H1 (cell line): ENCODE measurements at regions not wholly inside any gene's neighbourhood (a gene's known extent, or its start where the extent isn't known, plus 50 kb on each side); places are given as distances from the start of the nearest gene placed in this dataset.

Source experiments
- CHD7 ChIP-seq: fragments of 300-600 bp; sonication (generic); IDR thresholded peaks from 2 replicates; pipeline ENCODE4 v1.7.1; 2012; ENCODE audit warnings: low read length, moderate library complexity, mild to moderate bottlenecking, inconsistent platforms; ENCODE audit not compliant: insufficient replicate concordance
- EP300 ChIP-seq, 2 experiments: IDR thresholded peaks; 1 replicate in 1 of 2; 2 replicates in 1 of 2; pipeline ENCODE4 v1.6.1; 2011 to 2012; ENCODE audit warnings: low read depth in 2 of 2, low read length in 2 of 2, mild to moderate bottlenecking in 2 of 2, borderline replicate concordance in 1 of 2, inconsistent platforms in 1 of 2, moderate library complexity in 1 of 2
- FOSL1 ChIP-seq: IDR thresholded peaks from 2 replicates; pipeline ENCODE4 v1.6.1; 2011; ENCODE audit warnings: mild to moderate bottlenecking, low read depth, low read length, moderate library complexity; ENCODE audit not compliant: insufficient read depth
- HDAC2 ChIP-seq, 2 experiments: fragments of 300-600 bp in 1 of 2; sonication (generic) in 1 of 2; IDR thresholded peaks; 2 replicates each; pipeline ENCODE4 v1.6.1; 2011 to 2012; ENCODE audit warnings: low read depth in 2 of 2, low read length in 2 of 2, mild to moderate bottlenecking in 2 of 2, moderate library complexity in 2 of 2, borderline replicate concordance in 1 of 2, inconsistent platforms in 1 of 2
- MAFK ChIP-seq: IDR thresholded peaks from 2 replicates; pipeline ENCODE4 v1.6.1; 2012; ENCODE audit warnings: low read depth, mild to moderate bottlenecking, improper control_type of control experiment, low read length
- PHF8 ChIP-seq: fragments of 200-600 bp; sonication (generic); conservative IDR thresholded peaks from 2 replicates; pipeline ENCODE4 v1.7.1; 2012; ENCODE audit warnings: low read depth, mild to moderate bottlenecking, inconsistent platforms, low read length, moderate library complexity
- RXRA ChIP-seq: IDR thresholded peaks from 2 replicates; pipeline ENCODE4 v1.6.1; 2011; ENCODE audit warnings: low read depth, mild to moderate bottlenecking, low read length, moderate library complexity; ENCODE audit not compliant: insufficient read depth
- SP2 ChIP-seq: IDR thresholded peaks from 2 replicates; pipeline ENCODE4 v1.6.1; 2012; ENCODE audit warnings: mild to moderate bottlenecking, low read length, inconsistent platforms
- SRF ChIP-seq: IDR thresholded peaks from 2 replicates; pipeline ENCODE4 v1.6.1; 2011; ENCODE audit warnings: mild to moderate bottlenecking, low read depth, low read length, moderate library complexity
- TAF7 ChIP-seq: optimal IDR thresholded peaks from 2 replicates; pipeline ENCODE3; 2011; ENCODE audit warnings: low read depth, mild to moderate bottlenecking, inconsistent platforms, low read length, moderate library complexity, borderline replicate concordance
- YY1 ChIP-seq: IDR thresholded peaks from 2 replicates; pipeline ENCODE4 v1.6.1; 2011; ENCODE audit warnings: low read depth, mild to moderate bottlenecking, low read length
- ZNF274 ChIP-seq: IDR thresholded peaks from 2 replicates; pipeline ENCODE4 v1.7.0; 2012; ENCODE audit warnings: low read length, borderline replicate concordance; ENCODE audit errors: extremely low read depth

GRCh38 chr22:47245286-47245685, 482.8 kb downstream of the TBC1D22A start (continued):
- TF ChIP-seq CHD7 (no peak), MAFK (no peak), EP300 (IDR thresholded peaks at IDR 0.05; ENCODE audit: borderline replicate concordance in 1 of 2, low read depth in 2 of 2, low read length in 2 of 2) (no peak), SRF (no peak), RXRA (no peak), TAF7 (no peak), ZNF274 (no peak), FOSL1 (no peak), HDAC2 (IDR thresholded peaks at IDR 0.05; ENCODE audit: borderline replicate concordance in 1 of 2, low read depth in 2 of 2, low read length in 2 of 2) (no peak), SP2 (no peak), PHF8 (no peak), YY1 (no peak)
